ENCODE measurements at regions not wholly inside any gene's neighbourhood (a gene's known extent, or its start where the extent isn't known, plus 50 kb on each side); places are given as distances from the start of the nearest gene placed in this dataset.

DNA sequence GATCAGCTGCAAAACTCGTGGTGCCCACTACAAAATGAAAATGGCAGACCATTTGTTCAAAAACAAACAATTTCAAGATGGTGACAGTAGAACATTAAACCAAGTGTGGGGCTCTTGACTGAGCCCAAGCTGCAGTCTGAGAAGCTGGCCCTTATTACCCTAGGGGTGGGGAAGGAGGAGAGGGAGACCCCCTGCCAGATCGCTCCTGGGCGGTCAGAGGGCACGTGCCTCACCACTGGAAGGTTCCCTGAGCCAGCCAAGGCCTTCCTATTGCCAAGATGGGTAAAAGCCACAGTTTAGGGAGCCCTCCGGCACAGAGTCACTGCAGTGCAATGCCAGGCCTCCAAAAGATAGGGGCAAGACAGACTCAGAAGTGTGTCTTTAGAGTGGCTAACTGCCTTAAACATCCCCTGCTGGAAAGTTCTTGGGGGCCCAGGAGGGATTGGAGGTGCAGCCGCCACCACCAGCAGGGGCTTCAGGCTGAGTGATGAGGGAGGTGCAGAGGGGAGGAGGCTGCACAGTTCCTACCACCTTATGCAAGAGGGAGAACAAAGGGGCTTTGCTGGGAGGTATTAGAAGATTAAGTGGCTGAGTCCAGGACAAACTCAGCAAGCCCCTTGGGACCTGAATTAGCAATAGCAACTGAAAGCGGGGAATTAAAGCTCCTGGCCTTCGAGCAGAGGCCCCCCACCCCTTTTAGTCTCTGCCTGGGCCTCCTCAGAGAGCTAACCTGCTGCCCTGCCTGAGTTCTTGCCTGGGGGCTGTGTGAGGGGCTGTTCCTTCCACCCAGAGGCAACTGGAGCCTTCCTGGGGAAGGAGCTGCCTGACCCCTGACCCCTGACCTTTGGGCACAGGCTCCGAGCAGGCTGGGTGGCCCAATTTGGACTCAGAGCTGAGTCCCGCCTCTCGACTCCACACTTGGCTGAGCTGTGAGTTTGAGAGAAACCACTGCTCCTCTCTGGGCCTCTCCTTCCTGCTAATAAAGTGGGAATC lies 88.4 kb downstream of the VEGFA start:
- TF ChIP-seq, protein P1, sequence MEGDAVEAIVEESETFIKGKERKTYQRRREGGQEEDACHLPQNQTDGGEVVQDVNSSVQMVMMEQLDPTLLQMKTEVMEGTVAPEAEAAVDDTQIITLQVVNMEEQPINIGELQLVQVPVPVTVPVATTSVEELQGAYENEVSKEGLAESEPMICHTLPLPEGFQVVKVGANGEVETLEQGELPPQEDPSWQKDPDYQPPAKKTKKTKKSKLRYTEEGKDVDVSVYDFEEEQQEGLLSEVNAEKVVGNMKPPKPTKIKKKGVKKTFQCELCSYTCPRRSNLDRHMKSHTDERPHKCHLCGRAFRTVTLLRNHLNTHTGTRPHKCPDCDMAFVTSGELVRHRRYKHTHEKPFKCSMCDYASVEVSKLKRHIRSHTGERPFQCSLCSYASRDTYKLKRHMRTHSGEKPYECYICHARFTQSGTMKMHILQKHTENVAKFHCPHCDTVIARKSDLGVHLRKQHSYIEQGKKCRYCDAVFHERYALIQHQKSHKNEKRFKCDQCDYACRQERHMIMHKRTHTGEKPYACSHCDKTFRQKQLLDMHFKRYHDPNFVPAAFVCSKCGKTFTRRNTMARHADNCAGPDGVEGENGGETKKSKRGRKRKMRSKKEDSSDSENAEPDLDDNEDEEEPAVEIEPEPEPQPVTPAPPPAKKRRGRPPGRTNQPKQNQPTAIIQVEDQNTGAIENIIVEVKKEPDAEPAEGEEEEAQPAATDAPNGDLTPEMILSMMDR (IDR thresholded peaks at IDR 0.05) = no peak
- 93 to 95% methylated on average over 11 of the region's 11 CpGs for WGBS, 2 donors
- Histone ChIP-seq H3K4me3 (no peak overlapping the region), H3K27me3 (no peaks in the 10 kb centered on the region), H3K9me3 (no peaks in the 10 kb centered on the region), H3K36me3 (no peaks in the 10 kb centered on the region), H3K4me1 (no peaks in the 10 kb centered on the region), H3K27ac (no peak overlapping the region)
- ATAC-seq (no peak), FAIRE-seq (no peak), DNase-seq (no peak)
- intact Hi-C loops (cut with DNase I) = loop anchor here in 2 of 3 donors (5.0 to 10.0 kb wide), 3 partner anchors 94 to 216 kb away; no protein-coding TSS in a partner anchor

DNA sequence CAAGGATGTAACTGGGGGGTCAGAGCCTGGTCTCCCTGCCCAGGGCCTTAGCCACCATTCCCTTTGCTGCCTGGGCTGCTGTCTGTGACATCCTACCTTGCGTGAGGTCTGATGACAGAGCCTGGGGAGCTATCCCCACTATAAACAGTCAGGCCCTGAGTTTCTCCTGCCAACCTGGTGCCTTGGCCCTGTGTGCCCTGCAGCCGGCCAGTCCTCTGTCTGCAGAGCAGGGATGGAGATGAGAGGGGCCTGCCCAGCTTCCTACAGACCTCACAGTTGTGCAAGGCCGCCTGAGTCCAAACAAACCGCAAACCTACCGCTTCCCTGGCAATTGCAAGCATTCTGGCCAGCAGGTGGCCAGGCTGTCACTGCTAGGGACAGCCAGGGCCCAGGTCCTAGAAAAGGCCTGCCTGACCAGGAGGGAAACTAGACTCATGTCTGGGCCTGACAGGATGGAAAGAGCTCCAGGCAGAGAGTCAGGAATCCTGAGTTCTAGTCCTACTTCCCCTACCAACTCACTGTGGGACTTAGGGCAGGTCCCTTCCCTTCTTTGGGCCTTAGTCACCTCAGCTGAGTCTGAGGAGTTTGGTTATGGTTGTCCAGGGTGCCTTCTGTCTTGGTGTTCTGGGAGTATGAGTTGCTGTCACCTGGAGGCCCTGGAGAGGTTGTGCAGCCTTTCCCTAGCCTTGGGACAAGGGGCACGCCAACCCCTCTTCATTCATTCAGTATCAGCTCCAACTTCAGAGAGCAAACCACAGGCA lies 86.2 kb downstream of the VEGFA start:
- no peak overlapping the region for H3K27ac ChIP-seq
- no peaks in the 10 kb centered on the region for H3K9me3 ChIP-seq
- peak; percentile 51 to 79 (median 72) for DNase-seq
- TF ChIP-seq, protein P1 (IDR thresholded peaks at IDR 0.05) = peak; percentile 25 to 56 (median 38)
- intact Hi-C loops (cut with DNase I) = loop anchor here in 2 of 3 donors (5.0 to 10.0 kb wide), 3 partner anchors 96 to 219 kb away; no protein-coding TSS in a partner anchor
- H3K4me3 ChIP-seq = no peak overlapping the region
- 46% methylated on average over 6 of the region's 6 CpGs for WGBS, 2 donors
- ATAC-seq = peak; percentile 82 to 93 (median 88)
- FAIRE-seq = no peak
- no peaks in the 10 kb centered on the region for H3K36me3 ChIP-seq
- H3K27me3 ChIP-seq = no peaks in the 10 kb centered on the region
- H3K4me1 ChIP-seq = no peaks in the 10 kb centered on the region

DNA sequence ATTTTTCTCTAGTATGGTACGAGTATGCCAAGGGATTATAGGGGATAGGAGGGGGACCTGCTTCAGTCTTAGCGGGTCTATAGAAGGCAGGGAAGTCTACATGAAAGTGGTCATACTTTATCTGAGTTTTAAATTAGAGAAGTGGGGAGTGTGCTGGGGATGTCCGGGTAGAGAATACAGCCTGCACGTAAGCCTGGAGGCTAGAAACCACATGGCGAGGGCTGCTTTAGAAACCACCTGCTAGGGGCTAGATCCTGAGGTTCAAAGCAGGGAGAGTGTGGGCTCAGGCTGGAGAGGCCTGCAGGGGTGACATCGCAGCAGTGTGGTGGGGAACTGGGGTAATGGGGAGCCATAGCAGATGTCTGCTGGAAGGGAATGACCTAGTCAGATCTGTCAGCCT lies 85.2 kb downstream of the VEGFA start:
- Histone ChIP-seq H3K4me3 (no peak overlapping the region), H3K4me1 (no peaks in the 10 kb centered on the region), H3K9me3 (no peaks in the 10 kb centered on the region), H3K36me3 (no peaks in the 10 kb centered on the region), H3K27me3 (no peaks in the 10 kb centered on the region), H3K27ac (no peak overlapping the region)
- DNase-seq = no peak
- ATAC-seq = no peak
- no peak for FAIRE-seq
- 85 to 88% methylated on average over 6 of the region's 6 CpGs for WGBS, 2 donors
- intact Hi-C loops (cut with DNase I) = loop anchor here in 2 of 3 donors (5.0 to 10.0 kb wide), 3 partner anchors 97 to 220 kb away; no protein-coding TSS in a partner anchor
- TF ChIP-seq, protein P1 (IDR thresholded peaks at IDR 0.05) = no peak

DNA sequence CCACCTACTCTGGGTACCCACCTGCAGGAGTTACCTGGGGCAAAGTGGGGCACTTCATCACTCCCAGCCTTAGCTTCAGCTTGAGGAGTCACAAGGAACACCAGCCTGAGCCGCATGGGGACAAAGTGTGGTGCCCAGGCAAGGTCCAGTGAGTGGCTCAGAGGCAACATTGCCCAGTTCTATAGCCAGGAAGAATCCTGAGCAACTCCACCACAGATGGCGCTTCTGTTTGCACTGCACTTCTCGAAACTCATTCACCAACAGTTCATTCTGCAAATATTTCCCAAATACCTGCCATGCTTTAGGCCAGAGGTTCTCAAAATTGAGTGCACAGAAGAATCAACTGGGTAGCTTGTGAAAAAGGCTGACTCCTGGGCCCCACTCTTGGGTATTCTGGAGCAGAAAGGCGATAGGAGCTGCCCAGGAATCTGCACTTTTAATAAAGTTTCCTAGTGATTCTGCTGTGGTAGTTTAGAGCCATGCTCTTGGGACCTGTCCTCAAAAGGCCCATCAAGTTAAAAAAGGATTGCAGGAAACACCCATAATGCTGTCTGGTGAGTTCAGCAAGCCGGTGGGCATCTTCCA lies 83.1 kb downstream of the VEGFA start:
- no peak overlapping the region for H3K27ac ChIP-seq

More for the DNA sequence above, 83.1 kb downstream of the VEGFA start:
- Histone ChIP-seq H3K36me3 (no peaks in the 10 kb centered on the region), H3K4me1 (no peaks in the 10 kb centered on the region), H3K9me3 (no peaks in the 10 kb centered on the region), H3K27me3 (no peaks in the 10 kb centered on the region), H3K4me3 (no peak overlapping the region)
- DNase-seq (no peak), FAIRE-seq (no peak), ATAC-seq (no peak)
- TF ChIP-seq, protein P1 (IDR thresholded peaks at IDR 0.05) = no peak
- 80 to 85% methylated on average over 5 of the region's 5 CpGs for WGBS, 2 donors
- intact Hi-C loops (cut with DNase I) = loop anchor here in 2 of 3 donors (10.0 kb wide), 2 partner anchors 212 to 222 kb away; no protein-coding TSS in a partner anchor

Data from pancreas (tissue), 10 donors.